ENCODE measurements at regions not wholly inside any gene's neighbourhood (a gene's known extent, or its start where the extent isn't known, plus 50 kb on each side); places are given as distances from the start of the nearest gene placed in this dataset.

DNA sequence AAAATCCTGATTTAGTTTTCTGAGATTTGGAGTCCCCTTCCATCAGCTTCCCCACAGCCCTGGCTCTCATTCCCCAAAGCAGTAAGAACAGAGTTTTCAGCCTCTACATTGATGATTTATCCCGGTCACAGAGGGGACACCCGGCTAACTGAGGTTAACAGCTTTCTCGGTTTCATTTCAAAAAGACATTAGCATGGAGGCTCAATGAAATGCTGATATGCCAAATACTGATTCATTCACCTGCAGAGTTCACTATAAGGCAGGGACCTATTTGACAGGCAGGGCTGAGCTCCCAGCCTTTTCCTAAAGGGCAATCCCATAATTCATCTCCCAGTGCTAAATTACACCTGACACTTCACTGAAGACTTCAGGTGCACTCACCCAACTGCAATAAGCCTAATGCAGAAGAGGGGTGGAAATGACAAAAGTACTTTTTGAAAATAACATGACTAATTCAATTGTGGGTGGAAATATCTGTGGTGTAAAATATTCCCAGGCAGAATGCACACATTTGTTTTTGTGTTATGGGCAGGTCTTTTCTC lies 99.8 kb upstream of the PMFBP1 start:
- TF ChIP-seq, protein P1, sequence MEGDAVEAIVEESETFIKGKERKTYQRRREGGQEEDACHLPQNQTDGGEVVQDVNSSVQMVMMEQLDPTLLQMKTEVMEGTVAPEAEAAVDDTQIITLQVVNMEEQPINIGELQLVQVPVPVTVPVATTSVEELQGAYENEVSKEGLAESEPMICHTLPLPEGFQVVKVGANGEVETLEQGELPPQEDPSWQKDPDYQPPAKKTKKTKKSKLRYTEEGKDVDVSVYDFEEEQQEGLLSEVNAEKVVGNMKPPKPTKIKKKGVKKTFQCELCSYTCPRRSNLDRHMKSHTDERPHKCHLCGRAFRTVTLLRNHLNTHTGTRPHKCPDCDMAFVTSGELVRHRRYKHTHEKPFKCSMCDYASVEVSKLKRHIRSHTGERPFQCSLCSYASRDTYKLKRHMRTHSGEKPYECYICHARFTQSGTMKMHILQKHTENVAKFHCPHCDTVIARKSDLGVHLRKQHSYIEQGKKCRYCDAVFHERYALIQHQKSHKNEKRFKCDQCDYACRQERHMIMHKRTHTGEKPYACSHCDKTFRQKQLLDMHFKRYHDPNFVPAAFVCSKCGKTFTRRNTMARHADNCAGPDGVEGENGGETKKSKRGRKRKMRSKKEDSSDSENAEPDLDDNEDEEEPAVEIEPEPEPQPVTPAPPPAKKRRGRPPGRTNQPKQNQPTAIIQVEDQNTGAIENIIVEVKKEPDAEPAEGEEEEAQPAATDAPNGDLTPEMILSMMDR (IDR thresholded peaks at IDR 0.05; ENCODE audit: poor library complexity), result no peak
- TF ChIP-seq EZH2phosphoT487 (IDR thresholded peaks at IDR 0.05; ENCODE audit: low read depth, severe bottlenecking, unreplicated experiment), result no peak

Measured in hepatocyte (in vitro differentiated cells).